ENCODE measurements at regions not wholly inside any gene's neighbourhood (a gene's known extent, or its start where the extent isn't known, plus 50 kb on each side); places are given as distances from the start of the nearest gene placed in this dataset.

- Mint-ChIP-seq H3K4me3 (ENCODE audit: unreplicated experiment) (no peak overlapping the region), H3K9me3 (ENCODE audit: unreplicated experiment) (no peaks in the 10 kb centered on the region), H3K36me3 (ENCODE audit: low read depth, unreplicated experiment) (no peaks in the 10 kb centered on the region), H3K27me3 (ENCODE audit: unreplicated experiment) (no peaks in the 10 kb centered on the region), H3K27ac (ENCODE audit: unreplicated experiment) (no peak overlapping the region), H3K4me1 (ENCODE audit: unreplicated experiment) (no peaks in the 10 kb centered on the region)
- no peak for TF ChIP-seq CTCF (IDR thresholded peaks at IDR 0.05; ENCODE audit: unreplicated experiment)
- DNase-seq (ENCODE audit: low spot score) = no peak
These were observed 121.8 kb downstream of the INHBA start for GRCh38 chr7:41581041-41581440.

DNA sequence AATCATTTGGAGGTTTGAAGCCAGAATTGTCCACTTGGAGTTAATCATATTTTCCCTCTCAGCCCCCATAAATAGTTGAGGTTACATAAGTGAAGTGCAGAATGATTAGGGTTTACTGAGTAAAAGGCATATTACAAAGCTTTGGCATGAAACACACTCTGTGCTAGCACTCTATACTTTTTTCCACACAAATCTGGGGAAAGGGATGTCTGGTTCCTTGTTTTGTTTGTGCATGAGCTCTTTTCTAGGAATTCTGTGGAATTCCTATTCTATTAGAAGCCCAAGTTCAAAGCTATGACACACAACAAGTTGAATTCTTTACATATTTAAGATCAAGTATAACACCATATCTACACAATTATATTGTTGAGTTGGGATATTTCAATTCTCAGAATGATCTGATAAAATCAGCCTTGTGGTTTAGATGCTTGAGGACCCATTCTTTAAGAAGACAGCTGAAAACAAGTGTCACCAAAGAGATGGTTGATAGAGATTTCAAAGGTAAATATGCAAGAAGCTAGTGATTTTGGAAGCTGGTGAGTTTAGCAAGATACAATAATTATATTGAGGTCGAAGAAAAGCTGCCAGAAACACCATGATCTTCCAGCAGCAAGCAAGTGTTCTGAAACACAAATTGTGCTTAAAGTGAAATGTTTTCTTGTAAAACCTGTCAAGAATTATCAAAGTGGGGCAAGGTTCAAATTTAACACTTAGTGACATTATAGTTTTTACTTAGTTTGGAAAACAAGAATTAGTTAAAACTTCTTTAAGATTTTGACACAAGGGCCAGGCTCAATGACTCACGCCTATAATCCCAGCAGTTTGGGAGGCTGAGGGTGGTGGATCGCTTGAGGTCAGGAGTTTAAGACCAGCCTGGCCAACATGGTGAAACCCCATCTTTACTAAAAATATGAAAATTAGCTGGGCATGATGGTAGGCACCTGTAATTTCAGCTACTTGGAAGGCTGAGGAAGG, 122.6 kb downstream of the INHBA start:
- DNase-seq (ENCODE audit: low spot score) = no peak
- H3K27me3 Mint-ChIP-seq (ENCODE audit: unreplicated experiment) = no peaks in the 10 kb centered on the region
- no peak overlapping the region for H3K4me3 Mint-ChIP-seq (ENCODE audit: unreplicated experiment)
- H3K4me1 Mint-ChIP-seq (ENCODE audit: unreplicated experiment) = no peaks in the 10 kb centered on the region
- H3K36me3 Mint-ChIP-seq (ENCODE audit: low read depth, unreplicated experiment) = no peaks in the 10 kb centered on the region
- no peaks in the 10 kb centered on the region for H3K9me3 Mint-ChIP-seq (ENCODE audit: unreplicated experiment)
- no peak for TF ChIP-seq CTCF (IDR thresholded peaks at IDR 0.05; ENCODE audit: unreplicated experiment)
- H3K27ac Mint-ChIP-seq (ENCODE audit: unreplicated experiment) = no peak overlapping the region

DNA sequence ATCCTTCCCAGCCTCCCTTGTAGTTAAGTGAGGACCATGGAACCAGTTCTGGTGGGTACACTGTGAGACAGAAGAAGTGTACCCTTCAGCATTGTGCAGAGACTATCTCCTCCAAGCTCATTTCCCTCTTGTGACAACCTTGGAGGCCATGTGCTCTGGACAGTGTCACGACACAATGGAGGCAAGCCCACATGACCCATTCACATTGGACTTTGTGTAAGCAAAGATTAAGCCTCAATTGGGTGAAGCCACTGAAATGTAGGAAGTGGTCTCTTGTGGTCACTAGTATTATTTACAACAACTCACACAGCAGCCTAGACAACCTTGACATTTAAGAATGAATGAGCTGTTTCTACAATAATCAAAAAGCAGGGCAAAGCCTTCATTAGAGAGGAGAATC, 124.2 kb downstream of the INHBA start:
- no peak for TF ChIP-seq CTCF (IDR thresholded peaks at IDR 0.05; ENCODE audit: unreplicated experiment)
- H3K36me3 Mint-ChIP-seq (ENCODE audit: low read depth, unreplicated experiment) = no peaks in the 10 kb centered on the region
- H3K4me1 Mint-ChIP-seq (ENCODE audit: unreplicated experiment) = no peaks in the 10 kb centered on the region
- no peaks in the 10 kb centered on the region for H3K9me3 Mint-ChIP-seq (ENCODE audit: unreplicated experiment)
- no peak for DNase-seq (ENCODE audit: low spot score)
- H3K4me3 Mint-ChIP-seq (ENCODE audit: unreplicated experiment) = no peak overlapping the region
- H3K27me3 Mint-ChIP-seq (ENCODE audit: unreplicated experiment) = no peaks in the 10 kb centered on the region
- no peak overlapping the region for H3K27ac Mint-ChIP-seq (ENCODE audit: unreplicated experiment)

GRCh38 chr7:41576166-41576565, 126.7 kb downstream of the INHBA start:
- no peak overlapping the region for H3K4me3 Mint-ChIP-seq (ENCODE audit: unreplicated experiment)
- TF ChIP-seq CTCF (IDR thresholded peaks at IDR 0.05; ENCODE audit: unreplicated experiment) = no peak
- H3K27ac Mint-ChIP-seq (ENCODE audit: unreplicated experiment) = no peak overlapping the region

DNA sequence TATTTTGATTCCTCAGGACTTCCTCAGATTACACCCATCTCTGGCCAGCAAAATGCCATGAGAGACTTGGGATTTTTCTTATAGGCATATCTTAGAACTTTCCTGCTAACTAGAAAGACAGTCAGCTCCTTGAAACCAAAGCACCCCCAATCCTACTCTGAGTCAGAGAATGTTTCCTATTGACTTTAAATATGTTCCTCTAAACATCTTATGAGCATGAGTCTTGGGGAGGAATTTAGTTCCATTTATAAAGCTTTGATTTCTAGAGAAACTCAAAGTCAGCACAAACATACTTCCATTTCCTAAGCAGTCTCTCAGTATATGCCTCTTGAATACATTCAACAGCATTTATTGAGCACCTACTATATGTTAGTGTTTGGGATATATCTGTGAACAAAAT, 128.5 kb downstream of the INHBA start:
- no peak overlapping the region for H3K4me3 Mint-ChIP-seq (ENCODE audit: unreplicated experiment)
- H3K4me1 Mint-ChIP-seq (ENCODE audit: unreplicated experiment) = no peaks in the 10 kb centered on the region
- no peaks in the 10 kb centered on the region for H3K36me3 Mint-ChIP-seq (ENCODE audit: low read depth, unreplicated experiment)
- no peak for TF ChIP-seq CTCF (IDR thresholded peaks at IDR 0.05; ENCODE audit: unreplicated experiment)
- DNase-seq (ENCODE audit: low spot score) = no peak
- no peak overlapping the region for H3K27ac Mint-ChIP-seq (ENCODE audit: unreplicated experiment)
- no peaks in the 10 kb centered on the region for H3K27me3 Mint-ChIP-seq (ENCODE audit: unreplicated experiment)
- H3K9me3 Mint-ChIP-seq (ENCODE audit: unreplicated experiment) = no peaks in the 10 kb centered on the region

More at GRCh38 chr7:41576166-41576565, 126.7 kb downstream of the INHBA start:
- no peaks in the 10 kb centered on the region for H3K4me1 Mint-ChIP-seq (ENCODE audit: unreplicated experiment)
- H3K36me3 Mint-ChIP-seq (ENCODE audit: low read depth, unreplicated experiment) = no peaks in the 10 kb centered on the region
- no peaks in the 10 kb centered on the region for H3K27me3 Mint-ChIP-seq (ENCODE audit: unreplicated experiment)
- H3K9me3 Mint-ChIP-seq (ENCODE audit: unreplicated experiment) = no peaks in the 10 kb centered on the region
- no peak for DNase-seq (ENCODE audit: low spot score)
